ENCODE measurements at regions not wholly inside any gene's neighbourhood (a gene's known extent, or its start where the extent isn't known, plus 50 kb on each side); places are given as distances from the start of the nearest gene placed in this dataset.
A peak's percentile ranks its signal among the peaks of the same experiment; 100 is the strongest.
"Not testable (repeated sequence)": the region's sequence is repeated elsewhere in the genome, so short reads cannot be mapped to it uniquely, and the experiment has no call there.

DNA sequence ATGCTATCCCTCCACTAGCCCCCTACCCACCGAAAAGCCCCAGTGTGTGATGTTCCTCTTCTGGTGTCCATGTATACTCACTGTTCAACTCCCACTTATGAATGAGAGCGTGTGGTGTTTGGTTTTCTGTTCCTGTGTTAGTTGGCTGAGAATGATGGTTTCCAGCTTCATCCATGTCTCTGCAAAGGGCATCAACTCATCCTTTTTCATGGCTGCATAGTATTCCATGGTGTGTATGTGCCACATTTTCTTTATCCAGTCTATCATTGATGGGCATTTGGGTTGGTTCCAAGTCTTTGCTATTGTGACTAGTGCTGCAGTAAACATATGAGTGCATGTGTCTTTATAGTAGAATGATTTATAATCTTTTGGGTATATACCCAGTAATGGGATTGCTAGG, 599.3 kb upstream of the B3GAT1 start:
- not testable (repeated sequence) for DNase-seq

DNA sequence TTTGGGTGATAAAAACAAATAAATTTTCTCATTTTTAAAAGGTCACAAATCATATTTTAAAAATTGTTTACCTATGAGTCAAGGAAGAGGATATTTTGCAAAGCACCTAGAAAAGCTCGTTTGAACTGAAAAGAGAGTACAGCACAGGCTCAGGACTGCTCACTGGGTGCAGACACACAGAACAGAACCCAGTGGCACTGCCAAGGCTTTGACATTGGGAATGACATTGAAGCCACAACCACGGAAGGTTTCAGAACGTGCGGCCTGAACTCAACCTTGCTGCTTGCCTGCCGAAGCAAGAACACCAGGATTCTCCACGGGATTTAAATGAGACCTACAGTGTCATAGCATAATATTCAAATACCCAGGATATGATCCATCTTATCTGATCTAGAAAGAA, 597.1 kb upstream of the B3GAT1 start:
- no peak for DNase-seq

DNA sequence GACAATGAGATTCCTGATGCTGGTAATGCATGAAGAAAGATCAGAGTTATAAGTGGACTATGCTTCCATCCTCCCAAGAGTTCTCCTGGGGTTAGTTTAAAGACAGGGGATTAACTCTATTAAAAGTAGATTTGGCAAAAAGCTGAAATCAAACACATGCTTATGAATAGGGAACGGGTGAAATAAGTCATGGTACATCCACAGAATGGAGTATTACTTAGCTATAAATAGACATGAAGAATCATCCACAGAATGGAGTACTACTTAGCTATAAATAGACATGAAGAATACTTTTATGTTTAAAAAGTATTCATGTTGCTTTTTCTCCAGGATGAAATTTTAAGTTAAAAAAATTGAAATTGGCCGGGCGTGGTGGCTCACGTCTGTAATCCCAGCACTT, 596.4 kb upstream of the B3GAT1 start:
- DNase-seq = no peak

DNA sequence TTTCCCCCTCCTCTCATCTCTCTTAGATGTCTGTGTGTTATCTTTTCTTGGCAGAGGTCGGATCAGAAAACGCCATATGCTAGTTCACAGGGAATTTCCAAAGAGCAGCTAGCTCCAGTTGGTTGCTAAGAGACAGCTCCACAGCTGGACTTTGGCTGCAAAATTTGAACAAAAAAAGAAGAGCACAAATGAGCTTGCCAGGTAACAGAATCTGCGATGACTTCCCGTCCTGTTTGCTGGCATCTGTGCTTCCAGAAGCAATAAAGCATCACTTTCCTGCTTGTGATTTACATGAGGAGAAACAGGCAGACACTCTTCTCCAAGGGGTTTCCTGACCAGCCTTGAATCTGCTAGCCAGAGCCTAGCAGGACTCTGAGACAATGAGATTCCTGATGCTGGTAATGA, 596.0 kb upstream of the B3GAT1 start:
- peak; percentile 57 for DNase-seq

DNA sequence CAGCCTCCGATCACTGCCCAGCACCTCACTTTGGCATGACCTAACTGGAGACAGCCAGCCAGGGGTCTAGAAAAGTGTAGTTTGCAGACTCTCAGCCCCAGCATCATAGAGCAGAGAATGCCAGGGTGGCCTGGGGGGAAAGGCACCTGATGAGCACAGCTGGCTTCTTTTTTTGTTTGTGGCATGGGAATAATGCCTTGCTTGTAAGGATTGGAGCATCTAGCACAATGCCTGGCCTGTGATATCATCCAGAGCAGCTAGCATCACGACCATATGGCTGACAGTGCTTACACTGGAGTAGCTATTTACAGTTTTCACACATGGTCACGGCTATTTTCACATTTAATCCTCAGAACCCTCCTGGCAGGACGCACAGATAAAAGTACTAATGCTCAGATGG, 594.8 kb upstream of the B3GAT1 start:
- DNase-seq = no peak

DNA sequence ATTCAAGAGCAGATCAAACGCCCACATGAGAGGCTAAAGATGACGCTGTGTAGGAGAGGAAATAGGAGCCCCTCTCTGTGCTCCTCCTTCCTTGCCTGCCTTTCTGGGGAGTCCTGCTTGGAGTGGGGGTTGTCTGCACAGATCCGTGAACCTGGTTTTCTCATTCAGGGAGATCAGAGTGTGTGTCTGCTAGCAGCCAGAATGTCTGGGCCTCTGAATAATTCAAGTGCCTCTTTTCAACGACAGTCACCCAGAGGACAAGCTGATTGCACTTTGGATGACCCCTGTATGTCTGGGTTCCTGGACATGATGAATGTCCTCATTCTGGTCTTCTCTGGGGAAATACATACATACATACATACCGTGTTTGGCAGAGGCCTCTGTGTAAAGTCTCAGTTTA, 592.5 kb upstream of the B3GAT1 start:
- no peak for DNase-seq

DNA sequence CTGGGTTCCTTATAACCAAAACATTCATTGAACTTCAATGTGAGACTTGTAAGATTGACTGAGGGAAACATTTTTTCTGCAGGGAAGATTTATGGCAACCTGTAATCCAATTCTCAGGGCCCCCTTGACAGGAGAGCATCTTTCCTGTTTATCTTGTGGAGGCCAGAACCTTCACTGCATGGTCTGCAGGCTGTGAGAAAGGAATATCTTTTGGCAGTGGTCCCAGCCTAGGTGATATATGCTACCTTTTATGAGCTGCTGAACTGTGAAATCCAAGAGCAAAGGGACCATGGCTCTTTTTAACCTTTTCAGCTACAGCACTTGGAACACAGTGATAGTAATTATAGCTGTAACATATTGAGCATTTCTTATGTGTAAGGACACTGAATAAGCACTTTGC, 590.2 kb upstream of the B3GAT1 start:
- no peak for DNase-seq

DNA sequence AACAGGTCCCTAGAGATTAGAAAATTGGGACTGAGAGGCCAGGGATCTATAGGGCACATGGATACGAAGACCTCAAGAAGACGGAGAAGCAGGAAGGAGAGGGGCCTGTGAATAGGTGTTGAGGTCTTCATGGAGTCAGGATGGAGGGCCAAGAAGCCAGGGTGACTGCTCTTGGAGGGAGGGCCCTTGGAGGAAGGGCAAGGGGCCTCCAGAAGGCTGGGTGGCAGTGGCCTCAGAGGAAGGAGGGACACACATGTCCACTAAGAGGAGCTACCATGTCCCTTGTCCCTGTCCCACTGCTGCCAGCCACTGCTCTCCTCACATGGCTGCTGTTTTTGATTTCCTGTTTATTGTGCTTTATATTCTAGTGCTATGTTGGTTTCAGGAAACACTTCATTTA, 589.5 kb upstream of the B3GAT1 start:
- no peak for DNase-seq

DNA sequence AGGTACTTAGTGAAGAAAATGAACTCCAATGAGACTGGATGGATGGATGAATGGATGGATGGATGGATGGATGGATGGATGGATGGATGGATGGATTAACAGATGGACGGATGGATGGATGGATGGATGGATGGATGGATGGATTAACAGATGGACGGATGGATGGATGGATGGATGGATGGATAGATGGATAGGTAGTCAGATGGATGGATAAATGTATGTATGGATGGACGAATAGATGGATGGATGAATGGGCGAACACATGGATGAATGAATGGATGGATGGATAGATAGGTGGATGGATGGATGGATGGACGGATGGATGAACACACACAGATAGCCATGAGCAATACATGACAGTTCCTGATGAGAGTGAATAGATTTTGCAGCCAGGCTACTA, 589.0 kb upstream of the B3GAT1 start:
- DNase-seq = not testable (repeated sequence)

DNA sequence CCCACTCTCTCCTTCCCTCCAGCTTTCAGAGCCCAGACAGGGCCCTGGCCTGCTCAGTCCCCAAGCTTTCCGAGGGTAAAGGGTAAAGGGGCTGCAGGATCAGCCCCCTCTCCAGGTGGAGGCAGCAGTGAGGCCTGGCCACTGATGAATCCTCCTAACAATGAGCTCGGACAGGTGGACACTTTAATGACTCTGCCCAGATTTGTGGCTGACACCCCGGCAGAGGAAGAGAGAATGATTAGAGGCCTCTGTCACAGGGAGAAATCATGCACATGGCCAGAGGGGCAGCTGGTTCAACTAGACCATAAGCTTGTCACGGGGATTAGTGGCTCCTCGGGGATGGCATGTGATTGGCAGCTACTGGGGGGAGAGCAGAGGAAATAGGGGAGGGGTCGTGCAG, 587.5 kb upstream of the B3GAT1 start:
- no peak for DNase-seq

DNA sequence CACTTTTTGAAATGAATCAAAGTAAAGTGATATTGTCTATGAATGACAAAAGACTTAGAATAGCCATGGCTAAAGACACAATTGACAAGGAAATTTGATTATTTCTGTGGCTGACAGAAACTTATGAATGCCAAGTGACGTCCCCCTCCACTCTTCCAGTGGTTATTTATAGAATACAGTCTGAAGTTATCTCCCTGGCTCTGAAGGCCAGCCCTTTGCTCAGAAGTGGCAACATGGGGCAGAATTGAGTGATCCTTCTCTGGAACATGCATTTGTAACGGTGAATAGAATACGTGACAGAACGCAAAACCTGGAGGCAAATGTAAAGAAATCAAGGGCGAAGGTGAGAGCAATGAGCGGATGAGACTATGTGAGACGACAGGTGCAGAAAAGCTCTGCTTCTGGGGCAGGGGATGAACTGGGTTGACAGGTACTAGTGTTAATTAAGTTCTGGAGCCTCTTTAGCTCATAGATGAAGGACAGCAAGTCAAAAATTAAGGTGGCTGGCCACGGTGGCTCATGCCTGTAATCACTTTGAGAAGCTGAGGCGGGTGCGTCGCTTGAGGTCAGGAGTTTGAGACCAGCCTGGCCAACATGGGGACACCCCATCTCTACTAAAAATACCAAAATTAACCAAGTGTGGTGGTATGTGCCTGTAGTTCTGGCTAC, 585.7 kb upstream of the B3GAT1 start:
- no peak for DNase-seq

DNA sequence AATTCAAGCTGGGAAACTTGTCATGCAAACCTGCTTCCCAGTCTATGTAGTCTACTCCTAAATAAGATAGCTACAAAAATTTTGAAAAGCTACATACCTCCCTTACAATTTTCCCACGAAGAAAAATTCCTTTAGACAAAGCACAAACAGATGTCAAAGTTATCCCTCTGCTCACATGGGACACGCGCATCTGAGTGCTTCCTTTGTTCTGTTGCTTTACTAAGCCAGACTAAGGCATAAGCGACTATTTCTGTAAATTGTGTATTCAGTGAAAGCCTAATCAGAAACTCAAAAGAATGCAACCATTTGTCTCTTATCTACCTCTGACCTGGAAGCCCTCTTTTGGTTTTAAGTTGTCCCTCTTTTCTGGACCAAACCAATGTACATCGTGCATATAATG, 583.7 kb upstream of the B3GAT1 start:
- DNase-seq = peak; percentile 34

DNA sequence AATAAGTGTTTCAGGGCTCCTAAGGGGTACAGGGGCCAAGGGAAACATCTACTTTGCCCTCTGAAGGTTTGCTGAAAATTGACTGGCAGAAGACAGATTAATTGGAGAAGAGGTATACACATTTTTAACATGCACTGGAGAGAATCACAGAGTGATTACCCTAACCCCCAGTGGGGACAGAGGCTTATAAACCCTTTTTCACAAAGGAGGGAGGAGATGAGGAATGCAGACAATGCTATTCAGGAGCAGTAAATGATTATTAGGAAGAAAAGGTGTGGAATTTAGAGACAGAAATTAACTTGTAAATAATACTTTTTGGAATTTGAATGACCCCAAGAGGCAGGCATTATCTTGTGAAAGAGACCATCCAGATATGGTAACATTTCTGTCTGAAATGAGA, 582.4 kb upstream of the B3GAT1 start:
- no peak for DNase-seq

DNA sequence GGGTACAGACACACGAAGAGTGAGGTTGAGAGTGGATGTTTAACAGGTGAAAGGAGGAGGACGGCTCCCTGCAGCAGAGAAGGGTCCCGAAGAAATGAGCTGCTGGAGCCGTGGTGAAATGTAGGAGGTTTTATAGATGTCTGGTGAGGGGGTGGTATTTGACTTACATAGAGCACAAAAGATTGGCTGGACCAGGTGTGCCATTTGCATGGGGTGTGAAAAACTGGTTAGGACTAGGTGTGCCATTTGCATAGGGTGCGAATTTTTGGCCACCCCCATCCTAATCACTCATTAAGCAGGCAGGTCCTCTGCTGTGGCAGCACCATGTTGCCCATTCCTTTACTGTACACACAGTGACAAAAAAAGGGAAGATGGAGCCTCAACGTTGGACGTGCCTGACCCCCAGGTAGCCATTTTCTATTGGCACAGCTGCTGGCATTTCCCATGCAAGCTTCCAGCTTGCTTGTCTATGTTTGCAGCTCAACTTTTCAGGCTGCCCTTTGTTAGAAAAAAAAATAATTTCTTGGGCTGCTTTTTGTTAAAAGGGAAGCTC, 581.7 kb upstream of the B3GAT1 start:
- no peak for DNase-seq

DNA sequence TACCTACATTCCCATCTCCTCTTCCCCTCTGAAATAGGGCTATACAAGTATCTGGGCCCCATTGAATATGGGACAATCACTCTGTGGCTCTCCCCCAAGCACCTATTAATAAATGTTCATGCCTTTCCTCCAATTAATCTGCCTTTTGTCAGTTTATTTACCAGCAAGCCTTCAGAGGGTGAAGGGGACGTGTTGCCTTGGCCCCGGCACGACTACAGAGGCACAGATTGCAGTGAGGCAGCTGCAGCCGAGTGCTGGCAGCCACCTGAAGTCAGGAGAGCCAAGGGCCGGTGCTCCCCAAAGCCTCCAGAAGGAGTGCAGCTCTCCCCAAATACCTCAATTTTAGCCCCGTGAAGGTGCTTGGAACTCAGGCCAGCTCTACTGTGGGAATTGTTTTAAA, 580.9 kb upstream of the B3GAT1 start:
- DNase-seq = no peak

DNA sequence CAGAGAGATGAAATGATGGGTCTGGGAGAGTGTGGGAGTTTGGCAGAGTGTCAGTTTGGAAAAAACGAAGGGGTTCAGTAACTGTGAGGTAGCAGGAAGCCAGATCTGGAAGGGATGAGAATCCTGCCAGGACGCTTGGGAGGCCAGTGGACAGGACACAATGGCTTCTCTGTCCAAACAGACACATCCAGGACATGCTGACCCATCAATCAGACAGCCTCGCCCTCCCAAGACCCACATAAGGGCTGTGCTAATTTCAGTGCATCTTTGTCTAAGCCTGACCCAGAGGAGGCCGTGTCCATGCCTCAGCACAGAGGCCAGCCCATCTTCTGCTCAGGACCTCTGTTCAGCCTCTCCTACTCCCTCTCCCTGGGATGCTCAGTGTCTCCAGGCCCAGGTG, 576.5 kb upstream of the B3GAT1 start:
- DNase-seq = no peak

DNA sequence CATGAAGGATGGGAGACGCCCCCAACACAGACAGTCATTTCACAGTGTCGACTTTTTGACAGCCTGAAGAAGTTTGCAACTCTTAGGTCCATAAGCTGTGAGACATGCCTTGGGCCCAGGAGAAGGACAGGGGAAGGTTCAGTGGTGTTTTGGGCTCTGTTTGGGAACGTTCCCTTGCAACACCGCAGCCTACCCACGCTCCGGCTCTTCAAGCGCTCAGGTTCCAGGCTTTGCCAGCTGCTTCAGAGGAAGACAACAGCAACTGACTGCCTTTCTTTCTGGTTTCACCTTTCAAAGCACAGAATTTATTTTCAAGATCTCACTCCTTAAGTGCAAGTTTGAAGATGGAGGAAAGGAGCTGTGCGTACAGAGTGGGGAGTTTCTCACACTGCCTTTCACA, 575.8 kb upstream of the B3GAT1 start:
- DNase-seq = no peak

DNA sequence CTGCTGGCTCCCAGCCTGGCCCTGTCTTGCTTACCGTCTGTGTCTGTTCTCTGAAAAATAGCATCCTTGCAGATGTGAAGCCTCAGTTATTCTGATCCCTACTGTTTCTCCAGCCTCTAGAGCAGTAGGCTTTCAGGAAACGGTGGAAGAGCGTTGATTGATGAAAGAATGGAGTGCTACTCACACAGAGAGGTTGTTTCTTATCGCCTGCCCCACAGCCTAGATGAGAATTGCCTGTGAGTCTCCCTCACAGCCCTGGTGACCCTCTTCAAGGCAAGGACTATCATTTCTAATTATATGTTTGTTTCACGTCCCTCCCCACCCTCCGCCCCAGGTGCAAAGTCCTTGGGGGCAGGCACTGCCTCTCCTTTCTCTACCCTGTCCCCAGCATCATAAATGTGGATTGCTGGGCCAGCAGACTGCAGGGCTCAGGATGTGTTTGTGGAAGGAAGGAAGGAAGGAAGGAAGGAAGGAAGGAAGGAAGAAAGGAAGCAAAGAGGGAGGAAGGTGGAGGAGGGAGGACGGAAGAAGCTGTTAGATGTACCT, 575.3 kb upstream of the B3GAT1 start:
- DNase-seq = no peak

DNA sequence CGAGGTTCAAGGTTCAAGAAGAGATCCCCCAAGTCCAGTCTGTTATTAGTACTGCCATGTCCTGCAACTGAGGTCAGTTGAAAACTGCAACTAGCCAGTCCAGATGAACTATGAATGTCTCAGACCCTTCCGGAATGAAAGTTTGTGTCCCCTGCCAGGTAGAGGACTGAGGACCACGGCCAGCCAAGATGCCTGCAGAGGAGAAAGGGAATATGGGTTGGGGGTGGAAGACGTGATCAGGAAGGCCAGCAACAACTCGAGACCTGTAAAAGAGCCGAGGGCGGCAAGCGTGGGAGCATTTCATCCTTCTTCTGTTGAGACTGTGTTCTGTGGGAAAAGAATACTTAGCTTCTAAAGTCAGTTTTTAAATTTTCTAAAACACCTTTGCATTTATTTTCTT, 572.4 kb upstream of the B3GAT1 start:
- no peak for DNase-seq

DNA sequence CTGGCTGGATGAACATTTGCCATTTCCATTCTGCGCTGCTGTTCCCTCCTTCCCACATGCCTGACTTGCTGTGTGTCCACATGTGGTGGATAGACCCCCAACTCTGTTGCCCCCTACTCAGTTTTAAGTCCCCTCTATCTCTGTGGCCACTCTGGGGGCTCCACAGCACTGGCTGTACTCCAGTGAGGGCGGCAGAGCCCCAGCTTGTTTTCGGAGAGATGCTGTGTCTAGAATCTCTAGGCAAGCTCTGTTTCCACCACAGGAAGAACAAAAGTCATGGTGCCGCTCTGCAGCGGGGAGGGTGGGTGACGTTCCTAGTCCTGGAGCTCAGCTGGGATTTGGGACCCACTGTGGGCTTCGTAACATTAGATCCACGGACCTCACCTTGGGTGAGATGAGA, 570.4 kb upstream of the B3GAT1 start:
- DNase-seq = not testable (repeated sequence)

DNA sequence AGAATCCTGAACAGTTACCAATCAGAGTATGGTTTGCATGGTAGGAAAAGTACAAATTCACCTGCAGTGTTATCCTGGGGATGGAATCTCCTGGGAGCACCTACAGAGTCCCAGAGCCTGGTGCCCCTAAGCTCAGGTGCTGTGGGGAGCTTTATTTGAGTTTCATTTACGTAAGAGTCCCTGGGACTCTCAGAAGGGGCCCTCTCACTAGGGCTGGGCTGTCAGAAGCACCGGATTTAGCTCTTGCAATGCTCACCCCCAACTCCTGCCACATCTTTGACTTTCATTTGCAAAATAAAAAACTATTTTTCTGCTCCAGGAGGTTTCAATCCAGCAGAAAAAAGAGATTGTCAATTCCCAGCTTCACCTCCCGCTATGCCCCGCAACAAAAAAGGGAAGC, 569.8 kb upstream of the B3GAT1 start:
- no peak for DNase-seq

DNA sequence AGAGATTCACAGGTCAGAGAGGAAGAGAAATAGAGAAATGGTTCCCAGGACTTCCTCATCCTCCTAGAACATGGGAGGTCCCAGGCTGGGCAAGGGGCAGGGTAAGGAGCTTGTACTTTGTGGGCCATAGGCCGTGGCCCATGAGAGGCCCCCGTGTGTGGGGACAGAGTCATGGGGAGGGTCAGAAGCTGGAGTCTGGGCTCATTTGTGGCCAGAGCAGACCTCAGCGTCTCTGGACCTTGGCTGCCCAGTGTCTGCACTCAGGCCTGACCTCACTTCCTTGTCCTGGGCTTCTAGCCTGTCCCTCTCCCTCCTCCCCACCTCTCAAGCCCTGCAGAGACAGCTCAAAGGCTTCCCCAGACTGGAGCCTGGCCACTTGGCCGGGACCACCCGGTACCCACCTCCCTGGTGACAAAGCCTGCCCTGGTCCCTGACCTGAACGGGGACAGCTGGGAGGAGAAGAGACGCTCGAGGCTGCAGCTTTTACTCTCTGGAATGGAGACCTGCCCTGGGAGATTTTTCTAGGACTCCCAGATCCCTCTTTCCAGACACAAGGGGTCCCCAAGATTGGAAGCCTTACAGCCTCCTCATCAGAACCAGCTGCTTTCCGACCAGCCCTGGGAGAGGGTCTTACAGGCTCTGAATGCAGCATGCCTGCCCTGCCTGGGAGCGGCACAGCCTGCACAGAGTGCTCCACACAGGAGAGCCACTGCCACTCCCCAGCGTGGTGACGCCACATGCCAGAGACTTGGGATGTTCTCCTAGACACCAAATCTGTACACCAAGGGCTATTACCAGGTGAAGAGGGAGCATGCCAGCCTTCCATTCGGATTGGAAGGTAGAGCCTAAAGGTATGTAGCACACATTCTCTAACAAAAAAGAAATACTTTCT, 569.0 kb upstream of the B3GAT1 start:
- no peak for DNase-seq

DNA sequence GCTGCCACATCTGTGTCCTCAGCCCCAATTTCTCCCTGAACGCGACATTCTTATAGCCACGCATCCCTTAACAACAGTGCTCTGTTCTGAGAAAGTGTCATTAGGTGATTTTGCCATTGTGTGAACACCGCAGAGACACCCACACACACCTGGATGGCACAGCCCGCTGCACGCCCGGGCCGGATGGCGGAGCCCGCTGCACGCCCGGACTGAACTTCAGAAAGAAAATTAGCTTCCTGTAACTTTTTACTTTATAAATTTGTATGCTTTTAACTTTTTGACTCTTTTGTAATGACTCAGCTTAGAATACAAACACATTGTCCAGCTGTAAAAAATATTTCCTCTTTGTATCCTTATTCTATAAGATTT, 567.0 kb upstream of the B3GAT1 start:
- DNase-seq = not testable (repeated sequence)

Measured in muscle of arm (tissue), 1 donor.